ENCODE measurements at regions not wholly inside any gene's neighbourhood (a gene's known extent, or its start where the extent isn't known, plus 50 kb on each side); places are given as distances from the start of the nearest gene placed in this dataset.

DNA sequence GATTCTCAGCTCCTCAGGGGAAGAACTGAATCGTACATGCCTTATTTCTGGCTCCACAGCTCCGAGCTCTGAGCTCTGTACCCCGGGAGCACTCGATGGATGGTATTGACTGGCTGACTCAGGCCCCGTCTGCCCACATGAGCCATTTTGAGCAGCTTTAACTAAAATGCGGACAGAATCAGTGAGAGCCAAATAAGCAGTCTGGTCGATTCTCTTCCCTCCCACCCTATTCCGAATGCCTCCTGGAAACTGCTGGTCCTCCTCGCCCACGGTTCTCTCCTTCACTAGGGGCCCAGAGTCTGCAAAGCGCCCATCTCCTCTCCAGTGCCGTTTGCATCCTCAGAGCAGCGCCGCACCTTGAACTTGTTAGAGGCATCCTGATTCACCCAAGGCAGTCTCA lies 125.9 kb upstream of the IRF2BP2 start:
- TF ChIP-seq ZNF274 (IDR thresholded peaks at IDR 0.05; ENCODE audit: borderline replicate concordance, low read depth, low read length) (no peak), NR1H2 (CRISPR knock-in tag; IDR thresholded peaks at IDR 0.05) (no peak), NR2C1 (IDR thresholded peaks at IDR 0.05) (no peak), NR2C1 (tag; IDR thresholded peaks at IDR 0.05) (no peak), TRIM24 (IDR thresholded peaks at IDR 0.05) (no peak), EZH2 (IDR thresholded peaks at IDR 0.05; ENCODE audit: borderline replicate concordance, low read depth, low read length) (no peak), ELF1 (tag; IDR thresholded peaks at IDR 0.05) (no peak), EP300 (IDR thresholded peaks at IDR 0.05; ENCODE audit: low read length) (no peak), ELF4 (CRISPR knock-in tag; IDR thresholded peaks at IDR 0.05) (no peak), JUND (IDR thresholded peaks at IDR 0.05; ENCODE audit: borderline replicate concordance, low read depth, low read length) (no peak), JUND (tag; IDR thresholded peaks at IDR 0.05; ENCODE audit: borderline replicate concordance, low read depth, low read length) (no peak), CBX5 (IDR thresholded peaks at IDR 0.05; ENCODE audit: borderline replicate concordance, low read depth) (no peak), RFX1 (IDR thresholded peaks at IDR 0.05) (no peak), CTCF (IDR thresholded peaks at IDR 0.05 in 2 of 3, conservative IDR thresholded peaks at IDR 0.05 in 1 of 3; ENCODE audit: insufficient read depth in 2 of 3, low read depth in 1 of 3, low read length in 3 of 3) (no peak)

Measured in K562 (cell line).